ENCODE measurements at regions not wholly inside any gene's neighbourhood (a gene's known extent, or its start where the extent isn't known, plus 50 kb on each side); places are given as distances from the start of the nearest gene placed in this dataset.

DNA sequence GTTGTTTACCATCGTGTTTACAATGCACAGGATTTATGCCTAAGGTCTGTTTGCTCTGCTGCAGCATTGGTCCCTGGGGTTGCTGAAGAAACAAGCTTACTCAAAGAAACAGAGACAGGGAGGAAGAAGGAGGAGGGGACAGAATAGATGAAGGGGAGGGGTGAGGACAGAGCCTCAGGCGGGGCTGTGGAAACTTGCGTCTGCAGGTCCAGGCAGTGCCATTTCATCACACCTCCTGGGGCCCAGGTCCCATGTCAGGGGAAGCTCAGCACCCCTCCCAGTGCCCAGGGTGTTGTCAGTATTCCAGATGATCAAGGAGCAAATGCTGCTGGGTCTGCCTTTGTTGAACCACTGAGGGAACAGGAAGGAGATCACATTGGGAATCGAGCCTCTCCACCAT, 1406.8 kb downstream of the TBC1D22A start:
- TF ChIP-seq, protein P1, sequence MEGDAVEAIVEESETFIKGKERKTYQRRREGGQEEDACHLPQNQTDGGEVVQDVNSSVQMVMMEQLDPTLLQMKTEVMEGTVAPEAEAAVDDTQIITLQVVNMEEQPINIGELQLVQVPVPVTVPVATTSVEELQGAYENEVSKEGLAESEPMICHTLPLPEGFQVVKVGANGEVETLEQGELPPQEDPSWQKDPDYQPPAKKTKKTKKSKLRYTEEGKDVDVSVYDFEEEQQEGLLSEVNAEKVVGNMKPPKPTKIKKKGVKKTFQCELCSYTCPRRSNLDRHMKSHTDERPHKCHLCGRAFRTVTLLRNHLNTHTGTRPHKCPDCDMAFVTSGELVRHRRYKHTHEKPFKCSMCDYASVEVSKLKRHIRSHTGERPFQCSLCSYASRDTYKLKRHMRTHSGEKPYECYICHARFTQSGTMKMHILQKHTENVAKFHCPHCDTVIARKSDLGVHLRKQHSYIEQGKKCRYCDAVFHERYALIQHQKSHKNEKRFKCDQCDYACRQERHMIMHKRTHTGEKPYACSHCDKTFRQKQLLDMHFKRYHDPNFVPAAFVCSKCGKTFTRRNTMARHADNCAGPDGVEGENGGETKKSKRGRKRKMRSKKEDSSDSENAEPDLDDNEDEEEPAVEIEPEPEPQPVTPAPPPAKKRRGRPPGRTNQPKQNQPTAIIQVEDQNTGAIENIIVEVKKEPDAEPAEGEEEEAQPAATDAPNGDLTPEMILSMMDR (IDR thresholded peaks at IDR 0.05), result no peak
- TF ChIP-seq POLR2AphosphoS5 (IDR thresholded peaks at IDR 0.05), result no peak
- TF ChIP-seq EP300 (IDR thresholded peaks at IDR 0.05), result no peak
